ENCODE measurements at regions not wholly inside any gene's neighbourhood (a gene's known extent, or its start where the extent isn't known, plus 50 kb on each side); places are given as distances from the start of the nearest gene placed in this dataset.
A peak's percentile ranks its signal among the peaks of the same experiment; 100 is the strongest.
"Not testable (repeated sequence)": the region's sequence is repeated elsewhere in the genome, so short reads cannot be mapped to it uniquely, and the experiment has no call there.

DNA sequence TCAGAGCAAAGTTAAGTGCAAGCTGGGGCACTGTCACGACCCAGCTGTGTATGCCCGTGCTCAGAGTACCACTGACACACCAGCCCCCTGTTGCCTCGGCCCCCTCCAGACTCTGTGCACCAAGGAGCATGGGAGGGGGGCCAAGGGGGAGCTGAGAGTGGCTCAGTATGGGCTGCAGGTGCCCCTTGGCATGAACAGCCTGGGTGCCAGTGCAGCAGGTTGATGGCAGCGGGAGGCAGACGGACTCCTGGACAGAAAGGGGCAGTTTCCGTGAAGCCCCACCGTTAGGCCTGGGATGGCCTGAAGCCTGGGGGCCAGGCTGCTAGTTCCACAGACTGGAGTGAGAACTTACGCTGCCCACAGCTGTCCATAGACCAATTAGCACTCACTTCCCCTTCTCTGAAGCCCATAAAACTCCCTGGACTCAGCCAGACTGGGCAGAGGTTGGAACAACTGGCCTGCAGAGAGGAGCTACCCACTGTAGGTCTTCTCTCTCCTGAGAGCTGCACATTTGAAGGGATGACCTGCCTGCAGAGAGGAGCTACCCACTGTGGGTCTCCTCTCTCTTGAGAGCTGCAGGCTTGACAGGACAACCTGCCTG, 182.8 kb downstream of the DEPDC1B start:
- DNase-seq: no peak

DNA sequence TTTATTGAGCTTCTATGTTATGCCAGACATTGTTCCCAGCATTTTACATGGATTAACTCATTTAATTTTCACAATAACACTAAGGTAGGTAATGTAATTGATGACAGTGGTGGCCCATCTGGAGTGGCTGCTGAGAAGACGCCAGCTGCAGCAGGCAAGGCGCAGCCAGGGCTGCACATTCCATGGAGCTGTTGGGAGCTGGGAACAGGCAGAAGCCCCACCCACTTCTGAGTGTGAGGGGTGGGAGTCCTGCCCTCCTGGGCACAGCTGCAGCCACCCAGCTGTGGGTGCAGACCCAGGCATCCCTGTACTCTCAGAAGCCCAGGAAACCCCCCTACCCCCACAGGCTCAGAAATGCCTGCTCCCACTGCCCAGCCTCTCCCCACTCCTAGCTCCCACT, 183.3 kb downstream of the DEPDC1B start:
- DNase-seq: no peak

DNA sequence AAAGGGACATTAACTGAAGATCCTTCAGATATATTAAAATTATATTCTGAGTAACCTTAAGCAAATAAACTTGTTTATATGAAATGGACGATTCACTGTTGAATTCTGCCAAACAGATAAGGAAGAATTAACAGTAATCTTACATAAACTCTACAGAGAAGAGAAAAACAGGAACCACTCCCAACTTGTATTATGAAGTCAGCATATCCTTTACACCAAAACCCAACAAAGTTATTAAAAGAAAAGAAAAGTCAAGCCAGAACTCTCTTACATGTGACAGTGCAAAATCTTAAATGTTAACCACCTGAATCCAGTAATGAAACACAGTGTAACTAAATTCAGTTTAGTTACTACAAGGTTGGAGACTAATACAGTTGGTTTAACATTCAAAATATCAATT, 185.8 kb downstream of the DEPDC1B start:
- DNase-seq: no peak

DNA sequence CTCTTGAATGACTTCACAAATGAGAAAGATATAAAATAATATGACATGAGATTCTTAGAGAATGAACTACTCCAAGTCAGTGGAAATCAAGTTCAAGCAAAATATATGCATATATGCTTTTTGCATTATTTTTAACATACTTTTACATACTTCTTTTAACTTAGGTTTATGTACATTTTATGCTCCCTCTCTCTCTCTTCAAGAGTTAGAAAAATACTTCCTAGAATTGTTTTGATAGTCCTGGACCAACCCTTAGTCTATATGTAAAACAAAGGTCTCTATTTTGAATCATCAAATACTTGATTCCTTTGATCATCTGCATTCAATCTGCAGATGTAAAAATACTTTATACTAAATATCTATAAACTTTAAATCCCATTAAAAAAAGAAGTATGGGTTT, 187.8 kb downstream of the DEPDC1B start:
- DNase-seq: no peak

DNA sequence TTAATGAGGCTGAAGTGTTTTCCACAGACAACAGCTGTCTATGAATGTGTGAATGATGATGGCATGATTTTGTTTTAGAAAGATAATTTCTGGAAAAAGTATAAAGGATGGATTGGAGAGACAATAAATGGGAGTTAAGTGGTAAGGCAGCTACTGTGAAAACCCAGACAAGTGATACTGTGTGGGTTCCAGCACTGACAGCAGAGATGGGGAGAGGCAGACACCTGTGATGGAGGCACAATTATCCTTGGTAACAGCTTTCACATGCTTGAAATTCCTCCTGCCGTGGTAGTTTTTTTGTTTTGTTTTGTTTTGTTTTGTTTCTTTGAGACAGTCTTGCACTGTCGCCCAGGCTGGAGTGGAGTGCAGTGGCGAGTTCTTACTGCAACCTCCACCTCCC, 189.3 kb downstream of the DEPDC1B start:
- DNase-seq: no peak

DNA sequence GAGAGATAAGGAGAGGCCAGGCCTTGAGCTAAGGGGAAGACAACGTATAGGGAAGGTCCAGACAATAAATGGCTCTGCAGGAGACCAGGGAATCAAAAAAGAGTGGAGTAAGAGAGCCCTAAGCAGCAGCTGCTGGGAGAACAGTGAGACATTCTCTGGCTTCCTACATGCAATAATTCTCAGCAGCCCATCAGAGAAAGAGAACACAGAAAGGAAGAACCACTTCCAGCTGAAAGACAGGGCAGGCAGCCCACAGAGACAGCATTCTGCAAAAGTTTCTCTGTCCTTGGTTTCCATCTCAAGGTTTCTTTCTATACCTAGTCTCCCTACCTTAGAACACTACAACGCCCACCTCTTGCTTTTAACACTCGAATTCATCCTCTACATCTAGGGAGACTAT, 189.9 kb downstream of the DEPDC1B start:
- no peak for DNase-seq

DNA sequence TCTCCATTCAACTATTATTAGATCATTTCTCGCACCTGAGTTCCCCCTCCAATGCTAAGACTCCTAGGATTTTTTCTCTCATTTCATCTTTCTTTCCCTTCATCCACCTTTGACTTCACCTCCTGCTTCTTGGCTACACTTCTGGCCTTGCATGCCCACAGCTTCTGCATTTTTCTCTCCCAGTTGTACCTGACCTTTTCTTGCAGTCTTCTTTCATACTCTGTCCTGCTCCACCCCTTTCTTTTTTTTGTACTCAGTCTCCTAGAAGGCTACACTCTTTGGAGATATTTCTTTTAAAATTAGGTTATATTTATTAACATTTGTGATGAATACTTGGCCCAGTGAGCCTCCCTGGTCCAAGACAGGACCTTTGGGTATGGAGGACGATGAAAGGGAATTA, 190.4 kb downstream of the DEPDC1B start:
- no peak for DNase-seq

DNA sequence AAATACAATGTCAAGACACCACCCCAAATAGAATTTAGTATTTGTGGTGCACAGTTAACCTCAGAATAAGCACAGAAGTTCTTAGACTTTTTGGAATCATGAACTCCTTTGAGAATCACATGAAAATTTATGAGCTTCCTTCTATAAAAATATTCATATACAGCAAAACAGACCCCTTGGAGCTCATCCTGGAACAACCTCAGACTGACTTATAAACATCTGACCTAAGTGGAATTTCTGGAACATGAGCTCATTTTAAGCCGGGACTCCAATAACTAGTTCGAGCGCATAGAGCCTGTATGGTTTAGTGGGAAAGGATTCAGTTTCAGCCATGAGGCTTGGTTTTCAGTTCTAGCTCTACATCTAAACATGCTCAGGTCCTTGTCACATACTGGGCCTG, 192.3 kb downstream of the DEPDC1B start:
- DNase-seq: peak; percentile 80

DNA sequence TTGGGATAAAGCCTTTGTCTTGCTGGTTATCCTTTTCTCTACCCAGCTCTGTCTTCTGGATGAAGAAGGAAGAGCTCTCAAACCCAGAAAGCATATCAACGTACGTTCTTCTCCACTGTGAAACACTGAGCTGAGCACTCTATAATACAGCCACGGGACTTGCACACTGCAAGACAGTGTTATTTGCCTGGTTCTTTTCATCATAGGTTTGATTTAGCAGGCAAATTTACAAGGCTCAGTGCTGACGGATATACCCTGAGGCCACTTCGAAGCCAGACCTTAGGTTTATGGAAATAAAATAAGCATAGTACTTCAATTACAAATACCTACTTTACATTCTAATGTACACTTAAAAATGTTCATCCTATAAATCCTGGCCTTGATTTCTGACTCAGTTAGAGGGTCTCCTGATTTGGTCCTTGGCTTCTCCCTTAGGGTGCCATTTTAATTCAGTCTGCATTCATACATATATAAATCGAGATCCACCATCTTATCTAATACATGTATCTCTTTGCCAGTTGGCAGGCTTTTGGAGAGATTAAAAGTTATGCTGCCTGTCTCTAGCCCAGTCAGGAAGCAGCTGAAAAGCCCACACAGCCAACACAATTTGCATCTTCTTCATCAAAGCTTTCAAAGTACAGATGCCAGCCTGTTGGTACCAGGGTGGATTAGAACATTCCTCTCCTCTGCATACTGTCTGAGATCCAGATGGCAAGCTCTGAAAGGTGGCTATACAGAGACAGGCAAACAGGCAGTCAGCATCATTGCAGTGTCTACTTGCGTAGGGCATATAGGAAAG, 194.4 kb downstream of the DEPDC1B start:
- no peak for DNase-seq

DNA sequence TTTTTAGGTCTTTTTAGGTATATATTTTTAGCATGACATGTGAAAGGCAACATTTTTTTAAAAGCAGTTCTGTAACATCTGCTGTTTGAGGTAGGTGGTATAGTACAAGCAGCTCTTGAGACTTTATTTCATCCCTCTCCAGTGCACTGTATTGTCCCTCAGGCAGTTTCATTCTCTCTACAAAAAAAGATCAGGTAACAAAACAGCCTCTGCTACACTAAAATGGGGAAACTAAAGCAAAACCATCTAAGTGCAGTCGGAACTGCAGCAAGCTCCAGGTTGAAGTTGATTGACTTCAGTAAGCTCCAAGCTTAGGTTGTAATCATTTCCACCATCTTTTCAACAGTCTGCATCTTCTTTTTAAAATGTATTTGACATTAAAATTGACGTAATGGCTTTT, 195.6 kb downstream of the DEPDC1B start:
- no peak for DNase-seq

DNA sequence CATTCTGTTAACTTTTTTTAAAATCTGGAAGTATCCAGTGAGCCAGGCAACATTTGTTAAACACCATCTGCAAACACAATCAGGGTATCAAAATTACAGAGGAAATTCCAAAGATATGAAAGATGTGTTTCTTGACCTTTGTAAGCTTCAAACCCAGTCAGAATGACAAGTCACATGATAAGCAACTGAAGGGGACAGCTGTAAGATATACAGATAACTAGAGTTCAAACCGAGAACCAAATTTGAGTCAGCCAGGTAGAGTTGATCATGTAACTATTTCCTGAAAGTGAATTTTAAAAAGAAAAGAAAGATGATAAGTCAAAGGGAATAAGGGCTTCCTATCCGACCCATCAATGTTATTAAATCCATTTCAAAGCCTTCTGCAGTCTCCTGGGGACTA, 196.2 kb downstream of the DEPDC1B start:
- DNase-seq: no peak

DNA sequence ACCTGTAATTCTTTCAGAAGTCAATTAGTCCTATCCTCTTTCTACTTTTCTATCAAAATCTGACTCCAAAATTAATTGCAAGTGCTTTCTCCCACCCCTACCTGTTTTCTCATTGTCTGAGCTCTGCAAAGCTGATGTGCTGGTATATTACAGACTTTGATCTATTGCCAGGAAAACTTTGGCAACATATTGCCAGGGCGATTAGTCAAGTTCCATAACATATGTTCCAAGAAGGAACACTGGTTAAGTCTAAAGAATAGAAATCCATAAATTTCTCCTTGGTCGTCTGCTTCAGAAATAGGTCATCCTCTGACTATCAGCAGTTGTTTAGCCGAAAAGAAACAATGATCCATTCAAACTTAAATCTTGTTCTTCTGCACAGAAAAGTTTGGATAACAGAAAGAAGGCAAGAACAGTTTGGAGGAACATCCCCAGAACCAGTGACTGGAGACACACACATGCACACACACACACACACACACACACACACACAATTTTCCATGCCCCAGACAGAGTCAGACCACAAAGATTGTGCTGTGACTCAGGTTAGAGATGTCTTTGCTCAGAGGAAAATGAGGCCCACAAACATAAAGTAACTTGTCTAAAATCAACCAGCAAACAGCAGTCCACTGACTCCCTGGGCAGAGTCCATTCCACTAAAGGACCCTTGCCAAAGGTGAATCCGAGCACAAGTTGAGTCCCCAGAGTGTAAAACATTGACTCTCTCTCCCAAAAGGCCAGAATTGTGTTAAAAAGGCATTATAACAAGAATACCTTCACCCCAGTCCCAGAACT, 202.1 kb downstream of the DEPDC1B start:
- peak; percentile 81 for DNase-seq

DNA sequence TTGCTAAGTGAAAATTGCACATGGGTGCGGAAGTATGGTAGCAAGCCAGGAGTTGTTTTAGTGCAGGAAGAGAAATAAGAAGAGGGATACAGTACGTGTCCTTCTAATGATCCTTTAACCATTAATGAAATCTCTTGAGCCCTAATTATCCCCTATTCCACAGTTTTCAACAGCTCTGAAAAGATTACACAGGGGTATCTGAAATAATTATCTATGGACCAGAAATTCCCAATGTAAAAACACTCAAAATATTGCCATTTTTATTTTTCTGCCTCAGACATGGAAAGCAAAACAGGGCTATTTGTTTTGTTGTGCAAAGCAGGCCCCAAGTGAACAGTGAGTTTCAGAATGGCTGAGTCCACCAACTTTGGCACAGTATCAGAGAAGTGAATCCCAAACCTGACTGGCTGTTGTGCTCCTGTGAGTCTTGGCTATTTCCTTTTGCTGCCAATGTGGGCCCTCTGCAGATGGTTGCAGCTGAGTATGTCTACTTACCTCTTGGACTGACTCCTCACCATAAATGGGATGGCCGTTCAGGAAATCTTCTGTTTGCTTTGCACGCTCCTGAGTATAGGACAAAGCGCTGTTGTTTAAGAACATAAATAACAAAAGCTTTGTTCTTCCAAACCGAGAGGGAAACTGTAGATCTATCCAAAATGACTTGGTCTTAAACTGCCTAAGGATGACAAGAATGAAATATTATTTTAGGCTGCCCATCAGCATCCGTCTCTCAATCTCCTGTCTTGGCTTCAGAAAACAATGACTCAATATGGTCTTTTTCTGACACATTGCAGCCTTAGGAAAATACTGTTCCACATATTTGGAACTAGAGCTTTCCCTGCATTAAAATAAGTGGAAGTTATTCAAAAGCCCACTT, 204.1 kb downstream of the DEPDC1B start:
- DNase-seq: peak; percentile 13

DNA sequence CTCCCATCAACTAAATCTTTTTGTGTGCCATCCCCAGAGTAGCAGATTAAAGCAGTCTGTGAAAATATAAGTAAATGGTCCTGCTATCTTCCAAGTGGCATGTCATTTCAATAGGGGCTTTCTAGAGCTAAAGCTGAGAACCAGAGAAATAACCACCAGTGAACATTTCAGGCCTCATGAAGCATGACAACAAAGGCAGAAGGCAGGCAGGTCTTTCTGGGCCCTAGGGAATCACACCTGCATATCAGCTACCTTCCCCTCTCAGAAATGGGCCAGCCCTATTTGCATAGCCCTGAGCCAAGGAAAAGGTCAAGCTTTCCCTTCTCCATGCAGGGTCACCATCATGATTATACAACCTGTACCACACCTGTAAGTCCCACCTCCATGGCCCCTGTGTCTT, 205.3 kb downstream of the DEPDC1B start:
- no peak for DNase-seq

DNA sequence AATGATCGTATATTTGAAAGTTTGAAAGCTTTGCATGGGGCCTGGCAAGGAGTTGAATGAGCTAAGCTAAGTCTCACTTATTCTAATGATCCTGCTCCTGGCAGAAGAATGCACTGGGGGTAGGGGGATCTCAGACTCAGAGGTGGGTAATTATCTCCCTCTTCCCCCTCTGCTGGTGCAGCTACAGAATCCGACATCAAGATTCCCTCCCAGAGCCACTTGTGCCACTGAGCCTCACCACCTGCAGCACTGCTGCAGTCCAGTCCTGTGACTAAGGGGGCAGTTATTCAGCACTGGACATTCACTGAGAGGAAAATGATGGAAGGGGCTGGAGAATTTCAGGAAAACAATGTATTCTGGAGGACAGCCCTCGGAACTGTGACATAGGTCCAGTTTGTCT, 205.8 kb downstream of the DEPDC1B start:
- no peak for DNase-seq

DNA sequence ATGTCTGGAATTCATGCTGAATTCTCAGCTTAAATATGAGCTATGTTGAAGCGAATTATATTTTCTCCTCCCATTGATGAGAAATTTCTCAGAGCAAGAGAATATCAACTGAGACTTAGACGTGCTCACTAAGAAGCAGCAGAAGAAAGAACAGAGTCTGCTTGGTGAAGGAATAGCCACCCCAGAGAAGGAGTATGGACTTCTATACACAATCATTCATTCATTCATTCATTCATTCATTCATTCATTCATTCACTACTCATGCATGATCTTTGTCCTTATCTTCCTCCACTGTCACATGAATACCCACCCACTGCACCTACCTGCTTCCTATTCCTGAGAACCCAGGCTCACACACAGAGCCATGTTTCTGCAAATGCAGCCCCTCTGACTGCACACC, 206.6 kb downstream of the DEPDC1B start:
- DNase-seq: no peak

DNA sequence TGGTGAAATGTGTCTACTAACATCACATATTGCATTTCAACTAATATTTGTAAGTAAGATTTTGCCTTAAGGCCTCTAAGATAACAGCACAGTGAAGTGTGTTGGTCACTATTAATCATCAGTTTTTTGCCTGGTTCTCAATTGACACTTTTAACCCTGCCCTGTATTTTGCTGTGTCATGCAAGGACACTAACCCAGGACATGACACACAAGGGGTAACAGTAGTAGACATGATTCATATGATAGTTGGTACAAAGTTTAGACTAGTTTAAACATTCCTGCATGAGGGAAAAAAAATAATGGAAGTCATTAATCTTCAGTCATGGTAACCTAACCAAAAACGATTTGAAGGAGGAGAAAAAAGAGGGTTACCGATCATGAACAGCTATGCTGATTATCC, 207.0 kb downstream of the DEPDC1B start:
- DNase-seq: peak; percentile 31

DNA sequence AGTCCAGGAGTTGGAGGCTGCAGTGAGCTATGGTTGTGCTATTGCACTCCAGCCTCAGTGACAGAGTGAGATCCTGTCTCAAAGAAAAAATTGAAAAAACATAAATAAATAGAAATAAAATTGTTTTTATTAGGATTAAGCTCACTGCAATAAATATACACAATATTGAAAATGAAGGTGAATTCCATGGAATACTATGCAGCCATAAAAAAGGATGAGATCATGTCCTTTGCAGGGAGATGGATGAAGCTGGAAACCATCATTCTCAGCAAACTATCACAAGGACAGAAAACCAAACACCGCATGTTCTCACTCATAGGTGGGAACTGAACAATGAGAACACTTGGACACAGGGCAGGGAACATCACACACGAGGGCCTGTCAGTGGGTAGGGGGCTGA, 207.6 kb downstream of the DEPDC1B start:
- DNase-seq: not testable (repeated sequence)

DNA sequence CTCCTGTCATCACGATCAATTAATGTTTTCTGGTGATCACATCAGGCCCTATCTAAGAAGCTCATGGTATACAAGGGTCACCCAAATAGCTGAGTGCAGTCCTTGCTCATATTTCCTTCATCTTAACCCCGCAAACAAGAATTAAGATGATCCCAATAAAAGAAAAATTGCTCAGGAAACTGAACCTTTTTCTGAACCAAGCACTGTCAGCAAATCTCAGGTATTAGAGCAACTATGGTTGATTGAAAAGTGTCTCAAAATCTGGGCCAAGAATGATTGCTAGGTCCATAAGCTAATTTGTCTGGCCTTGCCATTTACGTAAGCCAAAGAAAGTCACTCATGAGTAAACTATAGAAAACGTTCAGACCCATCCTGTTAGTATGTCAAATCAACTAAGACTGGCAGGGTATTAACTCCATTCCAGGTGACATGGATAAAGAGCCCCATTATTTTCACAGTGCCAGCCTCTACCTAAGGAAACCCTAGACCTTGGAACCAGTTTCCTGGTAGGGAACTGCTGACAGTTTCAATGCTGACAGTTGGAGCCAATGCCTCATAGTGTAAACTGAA, 209.3 kb downstream of the DEPDC1B start:
- DNase-seq: no peak

DNA sequence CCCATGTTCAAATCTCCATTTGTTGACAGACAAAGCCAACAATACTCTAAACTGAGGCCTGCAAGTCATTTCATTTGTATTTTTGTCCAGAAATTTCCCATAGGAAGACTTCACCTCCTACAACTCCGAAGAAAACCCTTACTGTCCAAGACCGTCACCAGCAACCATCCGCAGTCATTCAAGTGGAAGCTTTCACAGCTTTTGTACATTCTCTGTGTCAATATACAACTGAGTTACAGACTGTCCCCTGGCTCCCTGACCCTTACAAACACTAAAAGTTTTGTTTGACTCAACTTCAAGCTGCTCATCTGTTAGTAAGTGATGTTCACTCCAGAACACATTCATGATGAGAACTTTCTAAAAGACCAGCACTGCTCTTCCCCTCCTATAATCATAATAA, 210.1 kb downstream of the DEPDC1B start:
- DNase-seq: no peak

DNA sequence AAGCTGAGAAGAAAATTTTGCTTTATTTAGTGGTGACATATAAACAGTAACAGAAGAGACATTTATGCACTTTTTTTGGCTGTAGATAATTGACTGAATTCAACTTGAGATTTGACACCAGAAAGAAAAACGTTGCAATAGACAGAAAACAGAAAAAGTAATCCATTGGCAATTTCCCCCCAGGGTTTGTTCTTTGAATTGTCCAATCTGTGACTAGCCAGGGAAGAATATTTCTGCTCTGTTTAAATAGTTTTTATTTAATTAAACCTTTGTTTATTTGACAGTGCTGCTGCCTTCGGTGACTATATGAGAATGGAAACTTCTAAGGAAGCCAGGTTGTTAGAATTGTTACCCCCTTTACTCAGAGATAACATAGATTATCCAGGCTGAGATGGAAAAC, 210.6 kb downstream of the DEPDC1B start:
- no peak for DNase-seq

DNA sequence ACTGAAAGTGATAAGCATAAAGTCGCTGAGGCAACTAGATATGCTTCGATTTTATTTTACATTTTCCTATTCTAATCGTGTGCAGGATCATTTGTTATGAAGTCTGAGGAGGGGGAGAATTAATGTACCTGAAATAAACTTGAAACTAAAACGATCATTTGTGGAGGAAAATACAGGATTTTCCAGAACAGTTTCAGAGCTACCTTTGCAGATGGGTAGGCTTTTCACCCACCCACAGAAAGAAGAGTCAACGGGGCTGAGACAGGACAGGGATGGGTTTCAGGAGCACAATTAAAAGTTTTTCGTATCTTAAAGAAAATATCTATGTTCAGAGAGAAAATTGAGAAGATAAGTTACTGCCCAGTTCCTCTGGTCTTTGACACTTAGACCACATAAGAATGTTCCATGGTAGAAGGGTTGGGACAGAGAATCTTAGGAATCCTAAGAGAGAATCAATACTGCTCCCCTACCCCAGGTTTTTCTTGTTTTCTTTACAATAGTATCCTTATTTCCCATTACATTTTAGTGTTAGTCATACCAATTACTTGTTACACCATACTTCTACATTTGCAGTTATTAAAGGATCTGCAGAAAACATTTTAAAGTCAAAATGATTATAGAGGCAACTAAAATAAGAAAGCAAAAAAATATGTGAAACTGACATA, 211.4 kb downstream of the DEPDC1B start:
- DNase-seq: peak; percentile 12

Data from fibroblast of skin of abdomen (primary cell).